Neutrophil (primary cell): ENCODE measurements at regions not wholly inside any gene's neighbourhood (a gene's known extent, or its start where the extent isn't known, plus 50 kb on each side); places are given as distances from the start of the nearest gene placed in this dataset.

Source experiments
- H3K27ac ChIP-seq: fragments of 200-600 bp; sonication (generic); 2 replicates; pipeline ENCODE4 v1.5.1; 2016; ENCODE audit warnings: mild to moderate bottlenecking, moderate library complexity
- H3K27me3 ChIP-seq: fragments of 200-600 bp; sonication (generic); 2 replicates; pipeline ENCODE4 v1.6.0; 2016; ENCODE audit warnings: mild to moderate bottlenecking
- H3K36me3 ChIP-seq: fragments of 200-600 bp; sonication (generic); 2 replicates; pipeline ENCODE4 v1.5.1; 2017
- H3K4me1 ChIP-seq, 2 experiments: fragments of 200-600 bp in 1 of 2; sonication (generic) in 1 of 2; 1 replicate in 1 of 2; 2 replicates in 1 of 2; pipeline versions ENCODE4 v1.5.1 to v1.6.1; 2013 to 2016; ENCODE audit warnings: low read depth in 1 of 2, low read length in 1 of 2, mild to moderate bottlenecking in 1 of 2, moderate library complexity in 1 of 2; ENCODE audit not compliant: control insufficient read depth in 1 of 2, insufficient read depth in 1 of 2
- H3K4me3 ChIP-seq, 2 experiments: fragments of 200-600 bp in 1 of 2; sonication (generic) in 1 of 2; 1 replicate in 1 of 2; 2 replicates in 1 of 2; pipeline ENCODE4 v1.5.1; 2013 to 2016; ENCODE audit warnings: low read depth in 1 of 2, low read length in 1 of 2, mild to moderate bottlenecking in 1 of 2, moderate library complexity in 1 of 2
- H3K9me3 ChIP-seq: fragments of 200-600 bp; sonication (generic); 2 replicates; pipeline ENCODE4 v1.5.1; 2016
- CTCF ChIP-seq: fragments of 200-600 bp; sonication (generic); IDR thresholded peaks from 2 replicates; pipeline ENCODE4 v1.5.1; 2016; ENCODE audit warnings: antibody characterized with exemption

GRCh38 chr13:83007226-83007625 is 875.0 kb downstream of the SLITRK1 start:
- TF ChIP-seq CTCF, result no peak
- no peaks in the 10 kb centered on the region for H3K4me1 ChIP-seq
- no peaks in the 10 kb centered on the region for H3K9me3 ChIP-seq
- no peaks in the 10 kb centered on the region for H3K36me3 ChIP-seq
- H3K4me3 ChIP-seq, result no peak overlapping the region
- no peaks in the 10 kb centered on the region for H3K27me3 ChIP-seq
- no peak overlapping the region for H3K27ac ChIP-seq

- Histone ChIP-seq H3K27ac (no peak overlapping the region), H3K4me3 (no peak overlapping the region), H3K27me3 (no peaks in the 10 kb centered on the region), H3K36me3 (no peaks in the 10 kb centered on the region), H3K9me3 (no peaks in the 10 kb centered on the region), H3K4me1 (no peaks in the 10 kb centered on the region)
- TF ChIP-seq CTCF, result no peak
Measured at GRCh38 chr13:83003185-83003584, 879.1 kb downstream of the SLITRK1 start.

- TF ChIP-seq CTCF, result no peak
- Histone ChIP-seq H3K4me3 (no peak overlapping the region), H3K4me1 (no peaks in the 10 kb centered on the region), H3K36me3 (no peaks in the 10 kb centered on the region), H3K27me3 (no peaks in the 10 kb centered on the region), H3K9me3 (no peaks in the 10 kb centered on the region), H3K27ac (no peak overlapping the region)
Measured at GRCh38 chr13:82993417-82993816, 888.9 kb downstream of the SLITRK1 start.

- no peaks in the 10 kb centered on the region for H3K36me3 ChIP-seq
- no peak overlapping the region for H3K27ac ChIP-seq
- H3K4me1 ChIP-seq, result no peaks in the 10 kb centered on the region
- H3K9me3 ChIP-seq, result no peaks in the 10 kb centered on the region
- TF ChIP-seq CTCF, result no peak
- no peak overlapping the region for H3K4me3 ChIP-seq
- H3K27me3 ChIP-seq, result no peaks in the 10 kb centered on the region
Measured at GRCh38 chr13:82976499-82976898, 905.8 kb downstream of the SLITRK1 start.

- Histone ChIP-seq H3K27me3 (no peaks in the 10 kb centered on the region), H3K27ac (no peak overlapping the region), H3K4me1 (no peaks in the 10 kb centered on the region), H3K4me3 (no peak overlapping the region), H3K9me3 (no peaks in the 10 kb centered on the region), H3K36me3 (no peaks in the 10 kb centered on the region)
- TF ChIP-seq CTCF, result no peak
Measured at GRCh38 chr13:82963226-82964099, 918.8 kb downstream of the SLITRK1 start.
